Neural progenitor cell (in vitro differentiated cells): ENCODE measurements at regions not wholly inside any gene's neighbourhood (a gene's known extent, or its start where the extent isn't known, plus 50 kb on each side); places are given as distances from the start of the nearest gene placed in this dataset.

Source experiments
- CTCF ChIP-seq: fragments of 200-600 bp; sonication (generic); IDR thresholded peaks from 2 replicates; pipeline ENCODE4 v1.5.1; 2017; ENCODE audit warnings: antibody characterized with exemption, mild to moderate bottlenecking
- EZH2 ChIP-seq: fragments of 200-600 bp; sonication (generic); IDR thresholded peaks from 2 replicates; pipeline ENCODE4 v1.6.1; 2017; ENCODE audit warnings: antibody characterized with exemption, mild to moderate bottlenecking, moderate library complexity

DNA sequence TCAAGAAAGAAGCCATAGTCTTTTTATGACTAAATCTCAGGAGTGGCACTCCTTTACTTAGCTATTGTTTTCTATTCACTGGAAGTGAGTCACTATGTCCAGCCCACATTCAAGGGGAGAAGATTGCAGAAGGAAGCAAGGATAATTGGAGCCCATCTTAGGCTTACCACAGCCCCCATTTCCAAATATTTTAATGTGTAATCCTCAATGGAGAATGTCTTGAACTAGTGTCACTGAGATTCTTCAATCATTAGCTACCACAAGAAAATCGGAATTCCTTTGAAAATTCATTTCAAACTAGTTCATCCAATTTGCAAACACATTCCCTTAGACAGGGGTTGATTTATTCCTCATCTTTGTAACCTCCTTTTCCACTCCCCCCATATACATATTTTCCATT, 84.7 kb downstream of the DLEU7 start:
- no peak for TF ChIP-seq CTCF
- TF ChIP-seq EZH2 = no peak
